ENCODE measurements at regions not wholly inside any gene's neighbourhood (a gene's known extent, or its start where the extent isn't known, plus 50 kb on each side); places are given as distances from the start of the nearest gene placed in this dataset.

DNA sequence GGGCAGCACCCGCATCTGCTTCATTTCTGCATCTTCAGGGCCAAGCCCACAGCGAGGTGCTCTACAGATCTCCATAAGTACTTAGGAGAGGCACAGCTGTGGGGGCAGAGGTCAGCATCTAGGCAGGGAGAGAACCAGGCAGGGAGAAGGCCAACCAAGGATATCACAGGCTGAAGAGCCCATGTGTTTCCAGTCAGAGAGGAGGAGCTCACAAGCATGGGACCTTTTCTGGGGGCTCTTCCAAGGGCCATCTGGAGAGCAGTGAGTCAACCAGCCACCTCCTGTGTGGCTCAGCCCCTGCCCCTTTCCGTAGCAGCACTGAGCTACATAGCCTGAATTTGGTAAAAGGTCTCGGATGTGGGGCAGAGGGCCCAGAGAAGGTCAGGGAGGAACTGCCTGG lies 78.5 kb downstream of the ARL6IP4 start:
- TF ChIP-seq, protein P1, sequence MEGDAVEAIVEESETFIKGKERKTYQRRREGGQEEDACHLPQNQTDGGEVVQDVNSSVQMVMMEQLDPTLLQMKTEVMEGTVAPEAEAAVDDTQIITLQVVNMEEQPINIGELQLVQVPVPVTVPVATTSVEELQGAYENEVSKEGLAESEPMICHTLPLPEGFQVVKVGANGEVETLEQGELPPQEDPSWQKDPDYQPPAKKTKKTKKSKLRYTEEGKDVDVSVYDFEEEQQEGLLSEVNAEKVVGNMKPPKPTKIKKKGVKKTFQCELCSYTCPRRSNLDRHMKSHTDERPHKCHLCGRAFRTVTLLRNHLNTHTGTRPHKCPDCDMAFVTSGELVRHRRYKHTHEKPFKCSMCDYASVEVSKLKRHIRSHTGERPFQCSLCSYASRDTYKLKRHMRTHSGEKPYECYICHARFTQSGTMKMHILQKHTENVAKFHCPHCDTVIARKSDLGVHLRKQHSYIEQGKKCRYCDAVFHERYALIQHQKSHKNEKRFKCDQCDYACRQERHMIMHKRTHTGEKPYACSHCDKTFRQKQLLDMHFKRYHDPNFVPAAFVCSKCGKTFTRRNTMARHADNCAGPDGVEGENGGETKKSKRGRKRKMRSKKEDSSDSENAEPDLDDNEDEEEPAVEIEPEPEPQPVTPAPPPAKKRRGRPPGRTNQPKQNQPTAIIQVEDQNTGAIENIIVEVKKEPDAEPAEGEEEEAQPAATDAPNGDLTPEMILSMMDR (IDR thresholded peaks at IDR 0.05) = no peak
- no peak for TF ChIP-seq POLR2A (IDR thresholded peaks at IDR 0.05)
- TF ChIP-seq EP300 (IDR thresholded peaks at IDR 0.05) = no peak

Data from ovary (tissue), 3 donors.